Ishikawa (cell line): ENCODE measurements at regions not wholly inside any gene's neighbourhood (a gene's known extent, or its start where the extent isn't known, plus 50 kb on each side); places are given as distances from the start of the nearest gene placed in this dataset.

ENCODE experiments used
- CEBPB ChIP-seq: IDR thresholded peaks from 2 replicates; pipeline ENCODE4 v1.6.1; 2012
- CREB1 ChIP-seq: IDR thresholded peaks from 2 replicates; pipeline ENCODE4 v1.6.1; 2012; ENCODE audit warnings: low read depth
- EGR1 ChIP-seq: IDR thresholded peaks from 2 replicates; pipeline ENCODE4 v1.6.1; 2012
- EP300 ChIP-seq: IDR thresholded peaks from 2 replicates; pipeline ENCODE4 v1.6.1; 2012; ENCODE audit warnings: borderline replicate concordance
- FOXM1 ChIP-seq: IDR thresholded peaks from 2 replicates; pipeline ENCODE4 v1.6.1; 2012; ENCODE audit warnings: low read depth, borderline replicate concordance
- MAX ChIP-seq: IDR thresholded peaks from 2 replicates; pipeline ENCODE4 v1.6.1; 2012
- NFIC ChIP-seq: IDR thresholded peaks from 2 replicates; pipeline ENCODE4 v1.6.1; 2012
- RAD21 ChIP-seq: IDR thresholded peaks from 2 replicates; pipeline ENCODE4 v1.6.1; 2012; ENCODE audit warnings: low read depth
- REST ChIP-seq: IDR thresholded peaks from 2 replicates; pipeline ENCODE4 v1.6.1; 2012; ENCODE audit warnings: low read depth, mild to moderate bottlenecking
- TAF1 ChIP-seq: IDR thresholded peaks from 2 replicates; pipeline ENCODE4 v1.6.1; 2012; ENCODE audit warnings: low read depth, mild to moderate bottlenecking
- TCF12 ChIP-seq: IDR thresholded peaks from 2 replicates; pipeline ENCODE4 v1.6.1; 2012; ENCODE audit warnings: low read depth
- USF1 ChIP-seq: IDR thresholded peaks from 2 replicates; pipeline ENCODE4 v1.6.1; 2012
- YY1 ChIP-seq: IDR thresholded peaks from 2 replicates; pipeline ENCODE4 v1.6.1; 2012; ENCODE audit warnings: low read depth

- no peak for TF ChIP-seq MAX
- TF ChIP-seq YY1, result no peak
- TF ChIP-seq EP300, result no peak
- TF ChIP-seq TAF1, result no peak
- no peak for TF ChIP-seq REST
- no peak for TF ChIP-seq RAD21
- TF ChIP-seq CREB1, result no peak
- TF ChIP-seq CEBPB, result no peak
- TF ChIP-seq USF1, result no peak
- no peak for TF ChIP-seq TCF12
- no peak for TF ChIP-seq EGR1
- TF ChIP-seq FOXM1, result no peak
- no peak for TF ChIP-seq NFIC
Observed at GRCh38 chr1:201640624-201641023, 101.7 kb downstream of the NAV1 start.
